GM21515 (cell line): ENCODE measurements at regions not wholly inside any gene's neighbourhood (a gene's known extent, or its start where the extent isn't known, plus 50 kb on each side); places are given as distances from the start of the nearest gene placed in this dataset.

Experiments used
- ATAC-seq: cut with Tn5 transposase; IDR thresholded peaks from one replicate; pipeline ENCODE4 v1.9.1; 2021; ENCODE audit not compliant: unreplicated experiment

DNA sequence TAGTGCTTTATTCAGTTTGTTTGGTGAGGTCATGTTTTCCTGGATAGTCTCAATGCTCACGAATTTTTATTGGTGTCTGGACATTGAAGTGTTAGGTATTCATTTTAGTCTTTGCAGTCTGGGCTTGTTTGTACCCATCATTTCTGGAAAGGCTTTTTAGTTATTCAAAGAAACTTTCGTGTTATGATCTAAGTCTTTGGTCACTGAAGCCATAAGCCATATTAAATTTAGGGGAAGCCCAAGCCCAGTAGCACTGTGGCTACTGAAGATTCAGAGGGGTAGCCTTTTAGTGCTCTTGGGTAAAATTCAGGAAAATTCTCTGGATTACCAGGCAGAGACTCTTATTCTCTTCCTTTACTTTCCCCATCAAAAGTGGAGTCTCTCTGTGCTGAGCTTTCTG, 56.2 kb upstream of the PEX5L start:
- ATAC-seq, result no peak

DNA sequence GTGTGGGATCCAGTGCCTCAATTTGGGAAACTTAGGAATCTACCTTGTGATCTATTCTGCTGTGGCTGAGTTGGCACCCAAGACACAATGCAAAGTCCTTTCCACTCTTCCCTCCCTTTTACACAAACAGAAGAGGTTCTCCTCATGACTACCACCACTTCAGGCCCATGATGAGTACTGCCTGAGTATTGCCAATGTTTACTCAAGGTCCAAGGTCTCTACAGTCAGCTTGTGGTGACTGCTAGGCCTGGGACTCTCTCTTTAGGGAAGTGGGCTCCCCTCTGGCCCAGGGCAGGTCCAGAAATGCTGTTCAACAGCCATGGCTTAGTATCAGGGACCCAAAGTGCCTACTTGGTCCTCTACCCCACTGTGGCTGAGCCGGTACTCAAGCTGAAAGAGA, 56.8 kb upstream of the PEX5L start:
- no peak for ATAC-seq

DNA sequence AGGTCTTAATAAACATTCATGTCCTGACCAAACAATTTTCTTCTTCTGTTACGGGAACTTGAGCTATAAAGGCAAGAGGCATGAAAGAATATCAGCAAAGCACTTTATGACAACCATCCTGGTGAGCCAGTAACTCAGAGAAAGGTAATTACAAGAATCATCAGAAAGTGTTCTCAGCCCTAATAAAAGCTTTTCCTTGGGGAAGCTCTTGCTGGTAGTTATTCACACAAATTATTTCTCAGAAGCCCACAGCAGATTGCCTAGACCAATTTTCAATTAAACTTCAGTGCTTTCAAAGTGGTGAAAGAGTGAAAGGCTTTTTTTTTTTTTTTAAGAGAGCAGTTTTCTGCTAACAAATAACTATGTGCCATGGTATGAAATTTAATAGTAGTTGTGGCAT, 60.9 kb upstream of the PEX5L start:
- no peak for ATAC-seq

DNA sequence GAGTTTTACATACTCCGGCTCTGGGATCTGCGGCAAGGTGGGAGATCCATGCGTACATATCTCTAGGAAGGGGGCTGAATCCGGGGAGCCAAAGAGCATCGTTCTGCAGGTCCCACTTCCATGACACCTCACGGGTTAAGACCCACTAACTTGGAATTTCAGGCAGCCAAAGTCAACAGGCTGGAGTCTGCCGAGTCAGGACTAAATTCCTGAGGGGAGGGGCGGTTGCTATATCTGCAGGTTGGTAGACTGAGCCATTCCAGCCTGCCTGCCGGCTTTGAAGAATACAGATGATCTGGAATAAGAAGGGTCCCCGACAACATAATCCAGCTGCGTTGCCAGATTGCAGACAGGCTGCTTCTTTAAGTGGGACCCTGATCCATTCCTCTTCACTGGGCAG, 65.4 kb upstream of the PEX5L start:
- no peak for ATAC-seq

DNA sequence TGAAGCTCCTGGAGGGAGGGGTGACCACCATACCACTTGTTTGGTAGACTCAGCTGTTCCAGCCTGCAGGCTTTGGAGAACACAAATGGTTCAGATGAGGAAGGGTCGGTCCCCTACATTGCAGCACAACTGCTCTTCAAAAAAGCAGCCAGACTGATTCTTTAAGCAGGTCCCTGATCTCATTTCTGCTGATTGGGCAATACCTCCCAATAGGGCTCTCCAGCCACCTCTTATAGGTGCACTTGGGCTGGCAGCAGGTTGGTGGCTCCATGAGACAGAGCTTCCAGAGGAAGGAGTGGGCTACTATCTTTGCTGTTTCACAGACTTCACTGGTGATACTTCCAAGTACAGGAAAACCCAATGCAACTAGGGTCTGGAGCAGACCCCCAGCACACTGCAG, 65.9 kb upstream of the PEX5L start:
- no peak for ATAC-seq

DNA sequence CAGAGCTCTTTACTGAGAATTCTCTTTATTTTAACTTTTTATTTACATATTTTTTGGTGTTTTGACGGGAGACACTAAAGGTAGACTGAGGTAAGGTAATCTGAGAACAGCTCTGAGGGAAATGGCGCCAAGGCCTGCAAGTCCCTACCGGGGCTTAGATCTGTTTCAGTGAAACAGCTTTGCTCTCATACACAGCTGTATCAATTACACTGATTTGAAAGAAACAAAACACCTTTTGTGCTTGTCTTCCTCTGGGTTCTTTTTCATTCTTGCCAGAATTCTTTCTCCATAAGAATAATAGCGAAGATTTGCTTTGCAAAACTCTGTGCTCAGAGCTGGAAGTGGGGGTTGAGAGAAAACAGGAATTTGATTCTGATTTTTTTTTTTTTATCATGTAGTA, 79.5 kb upstream of the PEX5L start:
- ATAC-seq, result no peak

DNA sequence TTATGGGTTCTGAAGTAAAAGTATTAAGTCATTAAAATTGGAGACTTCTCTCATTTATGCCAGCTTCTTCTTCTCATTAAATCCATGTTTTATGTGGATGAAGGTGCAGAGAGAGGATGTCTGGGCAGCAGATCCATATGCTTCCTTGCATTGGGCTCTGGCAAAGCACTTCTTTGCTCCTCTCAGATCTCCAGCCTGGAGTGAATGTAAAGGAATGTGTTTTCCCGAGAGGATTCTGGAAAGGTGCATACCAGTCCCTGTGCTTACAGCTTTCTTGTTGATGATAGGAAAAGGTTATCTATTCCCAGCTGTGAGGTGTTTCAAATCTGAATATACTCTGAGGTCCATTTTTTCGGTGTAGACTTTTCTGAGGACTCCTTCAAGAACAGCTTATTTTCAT, 79.9 kb upstream of the PEX5L start:
- ATAC-seq, result no peak

DNA sequence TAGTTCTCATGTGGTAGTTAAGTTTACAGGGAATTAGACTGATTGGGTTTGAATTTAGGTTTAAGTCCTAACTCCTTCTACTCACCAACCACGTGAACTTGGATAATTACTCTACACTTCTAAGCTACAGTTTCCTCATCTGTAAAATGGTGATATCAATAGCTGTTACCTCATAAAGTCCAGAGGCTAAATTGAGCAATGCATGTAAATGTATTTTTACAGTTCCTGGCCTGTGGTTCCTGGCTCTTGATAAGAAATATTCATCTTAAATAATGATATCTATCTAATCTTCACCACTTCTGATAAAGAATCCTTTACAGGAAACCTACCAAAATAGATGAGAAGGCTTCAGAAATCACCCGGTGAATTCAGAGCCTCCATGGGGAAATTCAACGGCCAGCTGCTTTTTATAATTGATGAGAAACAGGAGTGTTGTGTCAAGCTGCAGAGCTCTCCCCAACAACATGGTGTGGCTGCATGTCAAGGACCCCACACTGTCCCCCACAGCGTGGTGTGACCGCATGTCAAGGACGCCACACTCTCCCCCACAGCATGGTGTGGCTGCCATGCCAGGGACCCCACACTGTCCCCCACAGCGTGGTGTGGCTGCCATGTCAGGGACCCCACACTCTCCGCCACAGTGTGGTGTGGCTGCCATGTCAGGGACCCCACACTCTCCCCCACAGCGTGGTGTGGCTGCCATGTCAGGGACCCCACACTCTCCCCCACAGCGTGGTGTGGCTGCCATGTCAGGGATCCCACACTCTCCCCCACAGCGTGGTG, 80.8 kb upstream of the PEX5L start:
- ATAC-seq, result no peak

DNA sequence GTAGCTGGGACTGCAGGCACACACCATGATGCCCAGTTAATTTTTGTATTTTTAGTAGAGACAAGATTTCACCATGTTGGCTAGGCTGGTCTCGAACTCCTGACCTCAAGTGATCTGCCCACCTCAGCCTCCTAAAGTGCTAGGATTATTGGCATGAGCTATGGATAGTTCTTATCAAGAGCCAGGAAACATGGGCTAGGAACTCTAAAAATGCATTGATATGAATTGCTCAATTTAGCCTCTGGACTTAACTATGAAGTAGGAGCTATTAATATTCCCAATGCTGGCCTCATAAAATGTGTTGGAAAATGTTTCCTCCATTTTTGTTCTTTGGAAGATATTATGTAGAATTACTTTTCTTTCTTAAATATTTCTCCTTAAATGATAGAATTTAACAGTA, 82.8 kb upstream of the PEX5L start:
- ATAC-seq, result no peak

DNA sequence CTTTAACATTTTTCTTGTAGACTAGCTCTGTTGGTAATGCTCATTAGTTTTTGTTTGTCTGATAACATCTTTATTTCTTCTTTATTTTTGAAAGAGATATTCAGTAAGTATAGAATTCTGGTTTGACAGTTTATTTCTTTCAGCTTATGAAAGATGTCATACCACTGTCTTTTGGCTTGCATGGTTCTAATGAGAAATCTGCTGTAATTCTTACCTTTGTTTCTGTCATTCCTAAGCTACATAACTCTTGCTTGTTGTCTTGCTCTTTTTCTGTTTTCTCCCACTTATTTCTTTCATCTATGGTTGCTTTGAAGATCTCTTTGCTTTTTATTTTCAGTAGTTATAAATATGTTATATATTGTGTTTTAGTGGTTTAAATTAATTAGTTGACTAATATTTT, 87.2 kb upstream of the PEX5L start:
- no peak for ATAC-seq

DNA sequence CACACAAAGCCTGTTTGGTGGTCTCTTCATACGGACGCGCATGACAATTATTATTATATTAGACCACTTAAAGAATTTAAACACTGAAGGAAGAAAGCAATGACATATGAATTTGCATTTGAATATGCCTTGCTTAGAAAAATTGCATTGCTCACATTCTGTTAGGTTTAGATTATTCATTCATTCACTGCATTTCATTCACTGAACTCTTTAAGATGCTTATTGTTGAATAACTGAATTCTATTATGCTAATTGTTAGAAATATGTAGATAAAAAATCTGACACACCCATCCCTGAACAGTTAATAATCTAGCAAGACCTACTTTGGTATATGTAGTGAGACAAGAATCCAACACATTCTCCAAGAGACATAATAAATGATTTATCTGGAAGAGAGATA, 94.4 kb upstream of the PEX5L start:
- no peak for ATAC-seq

DNA sequence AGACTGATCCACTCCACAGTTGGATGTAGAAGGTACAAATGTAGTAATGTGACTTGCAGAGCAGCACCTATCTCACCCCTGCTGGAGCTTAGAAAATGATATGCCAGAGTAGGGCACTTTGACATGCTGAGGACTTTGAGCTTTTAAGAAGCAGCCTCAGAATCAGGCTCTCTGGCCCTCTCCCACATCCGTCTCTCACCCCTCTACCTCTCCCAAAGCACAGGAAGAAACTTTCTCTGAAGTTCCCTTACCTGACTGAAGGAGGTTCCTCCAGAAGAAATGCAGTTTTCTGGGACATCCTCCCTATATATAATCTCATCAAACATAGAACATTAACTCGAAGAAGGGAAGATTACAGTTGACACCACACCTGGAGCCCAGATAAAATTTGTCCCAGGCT, 98.4 kb upstream of the PEX5L start:
- ATAC-seq, result no peak

DNA sequence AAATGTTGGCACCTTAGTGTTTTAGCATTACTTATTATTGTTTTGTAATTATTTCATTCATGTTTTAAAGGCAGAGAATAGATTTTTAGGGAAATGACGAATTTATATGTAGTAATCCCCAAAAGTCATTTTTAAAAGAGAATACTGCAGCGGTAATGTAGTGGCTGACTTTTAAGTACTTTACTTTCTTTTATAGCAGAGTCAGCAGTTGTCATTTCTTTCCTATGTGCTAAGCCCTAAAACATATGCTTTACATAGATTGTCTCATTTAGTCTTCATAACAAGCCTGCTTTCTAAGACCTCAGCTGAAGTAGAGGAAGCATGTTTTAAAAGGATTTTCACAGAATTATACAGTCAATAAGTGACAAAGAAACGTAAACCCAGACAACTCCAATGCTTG, 102.1 kb upstream of the PEX5L start:
- ATAC-seq, result no peak

DNA sequence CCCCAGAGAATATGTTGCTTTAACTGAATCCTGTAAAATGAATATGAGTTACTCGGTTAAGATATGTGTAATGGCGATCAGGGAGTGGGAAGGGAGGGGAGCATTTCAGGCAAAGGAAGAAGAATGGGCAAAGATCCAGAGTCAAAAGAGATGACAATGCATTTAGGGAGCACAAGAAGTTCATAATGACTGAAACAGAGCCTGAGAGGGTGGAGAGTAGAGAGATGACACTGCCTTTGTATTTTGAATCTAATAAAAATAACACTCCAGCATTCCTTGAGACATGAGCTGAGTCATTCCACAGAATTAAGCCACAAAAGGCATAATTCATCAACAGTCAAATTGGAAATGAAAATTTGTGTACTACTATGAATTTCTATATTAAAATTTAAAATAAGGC, 105.3 kb upstream of the PEX5L start:
- no peak for ATAC-seq

DNA sequence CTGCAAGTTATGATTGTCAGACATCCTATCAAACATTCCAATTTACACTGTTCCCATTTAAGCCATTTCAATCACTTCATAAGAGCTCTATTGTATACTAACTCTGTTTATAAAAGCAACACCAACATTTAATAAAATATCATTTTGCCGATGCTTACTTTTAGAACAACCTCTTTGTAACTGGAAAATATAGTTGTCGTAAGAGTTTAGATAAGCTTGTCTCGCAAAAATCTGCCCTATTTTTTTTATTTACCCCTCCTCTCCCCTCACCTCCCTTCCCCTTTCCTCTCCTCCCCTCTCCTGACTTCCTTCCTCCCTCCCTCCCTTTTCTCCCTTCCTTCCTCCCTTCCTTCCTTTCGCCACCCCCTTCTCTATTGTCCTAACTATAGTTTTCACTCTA, 105.7 kb upstream of the PEX5L start:
- ATAC-seq, result no peak

DNA sequence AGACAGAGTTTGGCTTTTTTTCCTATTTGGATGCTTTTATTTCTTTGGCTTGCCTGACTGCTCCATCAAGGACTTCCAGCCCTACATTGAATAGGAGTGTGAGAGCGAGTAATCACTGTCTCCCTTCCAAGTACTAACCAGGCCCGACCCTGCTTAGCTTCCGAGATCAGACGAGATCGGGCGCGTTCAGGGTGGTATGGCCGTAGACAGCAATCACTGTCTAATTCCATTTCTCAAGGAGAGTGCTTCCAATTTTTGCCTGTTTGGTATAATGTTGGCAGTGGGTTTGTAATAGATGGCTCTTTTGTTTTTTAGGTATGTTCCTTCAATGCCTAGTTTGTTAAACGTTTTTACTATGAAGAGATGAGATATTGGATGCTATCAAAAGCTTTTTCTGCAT, 125.0 kb upstream of the PEX5L start:
- ATAC-seq, result no peak

DNA sequence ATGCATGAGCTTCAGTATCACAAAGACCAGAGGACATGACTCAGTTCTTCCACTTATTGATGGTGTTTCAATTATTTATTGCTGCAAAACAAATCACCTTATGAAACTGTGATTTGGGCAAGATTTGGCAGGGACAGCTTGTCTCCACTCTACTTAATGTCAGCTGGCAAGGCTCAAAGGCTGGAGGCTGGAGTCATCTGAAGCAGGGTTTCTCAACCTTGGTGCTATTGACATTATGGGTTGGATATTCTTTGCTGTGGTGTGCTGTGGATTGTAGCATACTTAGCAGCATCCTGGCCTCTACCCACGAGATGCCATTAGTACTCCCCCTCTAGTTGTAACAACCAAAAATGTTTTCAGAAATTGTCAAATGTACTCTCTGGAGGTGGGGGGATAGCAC, 138.8 kb upstream of the PEX5L start:
- no peak for ATAC-seq

DNA sequence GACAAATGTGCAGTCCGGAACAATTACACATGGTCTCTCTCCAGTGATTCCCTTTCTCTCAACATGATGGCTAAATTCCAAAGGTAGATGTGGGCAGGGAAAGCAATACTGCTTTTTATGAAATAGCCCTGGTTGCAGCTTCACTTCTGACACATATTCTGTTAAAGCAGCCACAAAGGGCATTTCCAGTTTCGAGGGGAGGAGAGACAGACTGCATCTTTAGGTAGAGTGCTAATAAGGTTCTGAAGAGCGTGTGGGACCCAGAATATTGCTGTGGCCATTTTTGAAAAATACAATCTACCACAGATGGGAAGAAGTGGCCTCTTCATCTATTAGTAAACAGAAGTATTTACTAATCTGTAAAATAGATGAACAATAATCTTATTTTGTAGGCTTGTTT, 139.3 kb upstream of the PEX5L start:
- ATAC-seq, result no peak

DNA sequence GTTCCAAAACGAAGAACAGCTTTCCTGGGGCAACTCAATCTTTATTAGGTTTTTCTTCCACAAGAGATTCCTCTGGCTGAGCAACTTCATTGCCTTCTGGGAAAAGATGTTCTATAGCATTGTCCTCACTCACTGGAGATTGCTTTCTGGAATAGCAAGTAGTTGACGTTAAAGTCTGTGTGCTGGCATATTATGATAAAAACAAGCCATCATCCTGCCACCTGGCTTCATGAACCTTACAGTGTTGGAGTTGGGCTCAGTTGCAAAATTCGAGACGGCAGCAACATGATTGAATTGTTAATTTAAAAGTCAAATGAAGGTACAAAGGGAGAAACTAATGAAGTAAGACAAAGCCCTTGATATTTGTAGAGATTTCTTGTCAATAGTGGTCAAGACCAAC, 140.5 kb upstream of the PEX5L start:
- ATAC-seq, result no peak

DNA sequence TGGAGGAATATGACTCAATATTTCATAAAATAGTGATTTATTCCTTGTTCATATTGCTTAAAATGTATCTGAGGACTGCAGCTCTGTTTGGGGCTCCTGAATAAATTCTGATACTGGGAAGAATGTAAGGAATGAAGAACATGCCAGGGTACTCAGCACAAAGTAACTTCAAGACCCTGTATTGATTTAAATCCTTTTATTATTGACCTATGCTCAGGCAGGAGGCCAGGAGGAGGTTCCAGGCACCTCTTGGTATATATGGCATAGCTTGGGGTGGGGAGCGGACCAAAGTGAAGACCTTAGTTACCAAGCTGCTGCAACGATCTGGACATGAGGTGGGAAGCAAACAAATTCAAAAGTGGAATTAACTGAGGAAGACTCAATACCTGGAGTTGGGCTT, 142.8 kb upstream of the PEX5L start:
- no peak for ATAC-seq

DNA sequence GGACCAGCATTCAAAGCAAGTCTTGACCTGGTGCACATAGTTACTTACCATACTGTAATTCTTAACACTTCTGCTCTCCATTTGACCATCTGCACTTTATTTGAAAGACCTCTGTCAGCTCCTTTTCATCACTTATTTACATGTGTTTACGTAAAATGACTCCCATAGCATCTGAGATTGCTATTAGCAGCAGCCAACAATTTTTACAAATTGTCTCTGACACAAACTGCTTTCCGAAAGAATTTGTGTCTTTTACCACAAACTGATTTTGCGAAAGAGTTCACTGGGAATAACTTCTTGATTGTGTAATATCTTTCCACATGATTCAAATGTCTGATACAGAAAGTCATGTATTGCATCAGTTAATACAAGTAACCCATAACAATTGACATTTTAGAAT, 144.1 kb upstream of the PEX5L start:
- ATAC-seq, result no peak

DNA sequence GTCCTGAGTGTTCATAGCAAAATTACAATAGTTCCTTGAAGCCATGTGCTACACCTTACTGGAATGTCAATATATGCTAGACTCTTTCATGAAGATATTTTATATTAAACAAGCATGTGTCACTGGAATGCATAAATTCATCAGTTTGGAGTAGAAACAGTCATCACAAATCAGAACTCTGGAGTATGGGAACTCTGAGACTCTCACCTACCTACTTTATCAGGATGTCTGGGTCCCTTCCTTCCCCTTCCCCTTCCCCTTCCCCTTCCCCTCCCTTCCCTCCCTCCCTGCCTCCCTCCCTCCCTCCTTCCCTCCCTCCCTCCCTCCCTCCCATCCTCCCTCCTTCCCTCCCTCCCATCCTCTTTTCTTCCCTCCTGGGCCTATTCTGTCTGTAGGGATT, 144.7 kb upstream of the PEX5L start:
- no peak for ATAC-seq

DNA sequence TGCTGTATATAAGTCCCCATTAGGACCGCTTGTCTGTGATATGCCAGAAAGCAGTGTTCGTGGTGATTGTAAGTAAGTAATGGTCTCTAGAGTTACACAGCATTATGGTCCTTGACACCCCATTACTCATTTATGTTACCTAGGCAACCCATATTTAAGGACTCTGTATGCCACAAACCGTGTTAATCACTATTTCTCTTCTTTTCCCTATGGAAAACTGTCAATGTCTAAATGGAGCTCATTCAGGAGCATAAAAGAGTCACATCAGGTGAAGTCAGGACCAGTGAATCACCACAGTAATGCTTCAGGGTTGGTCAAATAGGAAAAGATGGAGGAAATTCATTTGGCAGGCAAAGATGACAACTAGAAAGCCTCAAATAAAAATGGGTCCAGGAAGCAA, 146.6 kb upstream of the PEX5L start:
- ATAC-seq, result no peak

DNA sequence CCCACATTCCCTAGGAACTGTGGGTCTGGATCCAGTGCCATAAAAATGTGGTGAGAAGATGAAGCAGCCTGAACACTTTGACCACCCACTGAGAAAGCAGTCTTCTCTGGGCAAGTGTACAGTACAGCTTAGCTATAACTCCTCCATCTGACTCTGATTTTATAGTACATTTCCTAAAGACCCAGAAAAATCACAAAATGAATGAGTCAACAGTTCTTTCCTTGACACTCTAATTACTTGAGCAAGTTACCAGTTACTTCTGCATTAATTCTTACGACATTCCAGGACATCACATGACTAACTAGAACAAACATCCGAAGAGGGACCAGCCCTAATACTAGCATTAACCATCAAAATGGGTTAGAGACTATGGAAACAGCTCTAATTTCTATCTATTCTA, 148.1 kb upstream of the PEX5L start:
- no peak for ATAC-seq
